Stimulated activated naive B cell treated with anti-CD40 and anti-IgM and Interleukin-4, amounts not matched to agents 10 μg/mL and 1 μg/mL and 100 μg/mL, for 72 hours (primary cell): ENCODE measurements at regions not wholly inside any gene's neighbourhood (a gene's known extent, or its start where the extent isn't known, plus 50 kb on each side); places are given as distances from the start of the nearest gene placed in this dataset.

Experiments used
- ATAC-seq, 2 donors: fragments of 150-1000 bp; cut with Tn5 transposase; replicated peaks; 2 replicates each; pipeline ENCODE4 v1.10.0; 2021; ENCODE audit warnings: moderate library complexity in 1 of 2
- DNase-seq: peaks from one replicate; pipeline ENCODE4 v3.0.0; 2021
- H3K27ac Mint-ChIP-seq: one replicate; pipeline ENCODE4 v1.8.0; 2022; ENCODE audit warnings: mild to moderate bottlenecking, mixed read lengths
- H3K27me3 Mint-ChIP-seq, 2 donors: one replicate each; pipeline ENCODE4 v1.8.0; 2022; ENCODE audit warnings: mixed read lengths in 2 of 2
- H3K36me3 Mint-ChIP-seq, 2 donors: one replicate each; pipeline ENCODE4 v1.8.0; 2022; ENCODE audit warnings: mixed read lengths in 2 of 2, mild to moderate bottlenecking in 1 of 2
- H3K4me1 Mint-ChIP-seq, 2 donors: one replicate each; pipeline ENCODE4 v1.8.0; 2022; ENCODE audit warnings: mixed read lengths in 2 of 2, mild to moderate bottlenecking in 1 of 2
- H3K4me3 Mint-ChIP-seq, 2 donors: one replicate each; pipeline ENCODE4 v1.8.0; 2022; ENCODE audit warnings: mild to moderate bottlenecking in 2 of 2, mixed read lengths in 2 of 2, moderate library complexity in 1 of 2
- H3K9me3 Mint-ChIP-seq, 2 donors: one replicate each; pipeline ENCODE4 v1.8.0; 2022; ENCODE audit warnings: mixed read lengths in 2 of 2, mild to moderate bottlenecking in 1 of 2

DNA sequence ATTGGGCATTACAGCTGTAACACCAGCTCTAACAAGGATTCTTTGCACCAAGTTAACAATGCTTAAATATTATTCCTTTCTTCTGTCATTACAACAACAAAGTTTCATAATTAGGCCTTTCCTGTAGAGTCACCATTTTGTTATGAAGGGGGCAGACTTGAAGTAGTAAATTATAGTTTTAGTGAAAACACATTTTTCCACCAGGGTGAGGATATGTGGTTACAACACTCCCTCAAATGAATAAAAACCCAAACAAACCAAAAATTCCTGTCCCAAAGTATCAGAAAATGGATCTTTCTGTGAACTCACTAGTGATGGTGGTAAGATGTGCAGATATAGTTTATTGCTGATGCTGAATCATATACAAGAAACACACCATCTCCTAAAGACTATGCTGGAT, 250.5 kb upstream of the TUT7 start:
- peaks cover 0 to 3% of the 10 kb centered on the region in 2 donors for H3K27me3 Mint-ChIP-seq
- H3K36me3 Mint-ChIP-seq = no peaks in the 10 kb centered on the region
- H3K27ac Mint-ChIP-seq = no peak overlapping the region
- H3K4me3 Mint-ChIP-seq = no peak overlapping the region
- H3K4me1 Mint-ChIP-seq = no peaks in the 10 kb centered on the region
- no peaks in the 10 kb centered on the region for H3K9me3 Mint-ChIP-seq
- ATAC-seq = no peak
- no peak for DNase-seq

DNA sequence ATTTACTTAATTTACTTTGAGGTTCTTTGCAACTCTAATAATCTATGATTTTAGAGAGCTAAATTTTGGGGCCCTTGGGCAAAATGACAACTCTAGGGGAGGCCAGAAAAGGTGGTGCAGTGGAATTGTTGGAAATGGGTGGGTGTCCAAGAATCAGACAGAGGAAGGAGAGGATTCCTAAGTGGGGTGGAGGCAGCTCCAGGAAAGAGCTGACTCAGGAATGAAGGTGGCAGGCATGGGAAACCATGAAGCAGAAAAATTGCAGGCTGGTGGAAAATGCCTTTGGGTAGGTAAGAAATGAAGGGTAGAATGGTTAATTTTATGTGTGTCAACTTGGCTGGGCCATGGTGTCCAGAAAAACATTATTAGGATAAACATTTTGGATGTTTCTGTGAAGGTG, 248.5 kb upstream of the TUT7 start:
- Mint-ChIP-seq H3K9me3 (no peaks in the 10 kb centered on the region), H3K4me1 (no peaks in the 10 kb centered on the region), H3K27ac (no peak overlapping the region), H3K36me3 (no peaks in the 10 kb centered on the region), H3K27me3 (peaks cover 0 to 4% of the 10 kb centered on the region in 2 donors), H3K4me3 (no peak overlapping the region)
- ATAC-seq (no peak), DNase-seq (no peak)

GRCh38 chr9:86601697-86602096, 247.5 kb upstream of the TUT7 start:
- no peaks in the 10 kb centered on the region for H3K36me3 Mint-ChIP-seq
- no peak for DNase-seq
- no peak overlapping the region for H3K4me3 Mint-ChIP-seq
- peaks cover 0 to 4% of the 10 kb centered on the region in 2 donors for H3K27me3 Mint-ChIP-seq
- no peaks in the 10 kb centered on the region for H3K9me3 Mint-ChIP-seq
- no peak for ATAC-seq
- no peak overlapping the region for H3K27ac Mint-ChIP-seq
- H3K4me1 Mint-ChIP-seq = no peaks in the 10 kb centered on the region

GRCh38 chr9:86600977-86601376, 246.8 kb upstream of the TUT7 start:
- no peak for ATAC-seq
- no peak for DNase-seq
- Mint-ChIP-seq H3K4me1 (no peaks in the 10 kb centered on the region), H3K9me3 (no peaks in the 10 kb centered on the region), H3K4me3 (no peak overlapping the region), H3K27me3 (peaks cover 0 to 4% of the 10 kb centered on the region in 2 donors), H3K36me3 (no peaks in the 10 kb centered on the region), H3K27ac (no peak overlapping the region)

GRCh38 chr9:86600291-86600690, 246.1 kb upstream of the TUT7 start:
- H3K9me3 Mint-ChIP-seq = no peaks in the 10 kb centered on the region

DNA sequence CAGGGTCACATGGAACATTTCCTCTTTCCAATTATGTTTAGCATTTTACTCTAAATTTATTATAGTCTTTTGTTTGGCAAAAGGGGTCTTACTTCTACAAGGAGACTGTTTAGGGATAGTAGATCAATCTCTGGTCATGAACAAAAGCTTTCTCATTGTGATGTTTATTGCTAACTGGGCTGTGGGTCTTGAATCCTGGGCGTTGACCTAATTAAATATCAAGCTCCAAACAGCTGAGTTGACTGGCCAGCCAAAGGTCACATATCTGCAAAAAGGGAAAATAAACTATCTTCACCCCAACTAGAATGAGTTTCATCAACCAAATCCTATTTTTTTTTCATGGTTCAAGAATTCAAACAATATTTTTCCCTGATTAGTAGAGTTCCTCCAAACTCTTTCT, 245.4 kb upstream of the TUT7 start:
- H3K36me3 Mint-ChIP-seq = no peaks in the 10 kb centered on the region
- no peak for DNase-seq
- no peak overlapping the region for H3K27ac Mint-ChIP-seq
- peaks cover 0 to 4% of the 10 kb centered on the region in 2 donors for H3K27me3 Mint-ChIP-seq
- H3K4me1 Mint-ChIP-seq = no peaks in the 10 kb centered on the region
- H3K9me3 Mint-ChIP-seq = no peaks in the 10 kb centered on the region
- H3K4me3 Mint-ChIP-seq = no peak overlapping the region
- no peak for ATAC-seq

More at GRCh38 chr9:86600291-86600690, 246.1 kb upstream of the TUT7 start:
- no peak overlapping the region for H3K4me3 Mint-ChIP-seq
- DNase-seq (no peak), ATAC-seq (no peak)
- H3K36me3 Mint-ChIP-seq = no peaks in the 10 kb centered on the region
- no peaks in the 10 kb centered on the region for H3K4me1 Mint-ChIP-seq
- no peak overlapping the region for H3K27ac Mint-ChIP-seq
- peaks cover 0 to 4% of the 10 kb centered on the region in 2 donors for H3K27me3 Mint-ChIP-seq

DNA sequence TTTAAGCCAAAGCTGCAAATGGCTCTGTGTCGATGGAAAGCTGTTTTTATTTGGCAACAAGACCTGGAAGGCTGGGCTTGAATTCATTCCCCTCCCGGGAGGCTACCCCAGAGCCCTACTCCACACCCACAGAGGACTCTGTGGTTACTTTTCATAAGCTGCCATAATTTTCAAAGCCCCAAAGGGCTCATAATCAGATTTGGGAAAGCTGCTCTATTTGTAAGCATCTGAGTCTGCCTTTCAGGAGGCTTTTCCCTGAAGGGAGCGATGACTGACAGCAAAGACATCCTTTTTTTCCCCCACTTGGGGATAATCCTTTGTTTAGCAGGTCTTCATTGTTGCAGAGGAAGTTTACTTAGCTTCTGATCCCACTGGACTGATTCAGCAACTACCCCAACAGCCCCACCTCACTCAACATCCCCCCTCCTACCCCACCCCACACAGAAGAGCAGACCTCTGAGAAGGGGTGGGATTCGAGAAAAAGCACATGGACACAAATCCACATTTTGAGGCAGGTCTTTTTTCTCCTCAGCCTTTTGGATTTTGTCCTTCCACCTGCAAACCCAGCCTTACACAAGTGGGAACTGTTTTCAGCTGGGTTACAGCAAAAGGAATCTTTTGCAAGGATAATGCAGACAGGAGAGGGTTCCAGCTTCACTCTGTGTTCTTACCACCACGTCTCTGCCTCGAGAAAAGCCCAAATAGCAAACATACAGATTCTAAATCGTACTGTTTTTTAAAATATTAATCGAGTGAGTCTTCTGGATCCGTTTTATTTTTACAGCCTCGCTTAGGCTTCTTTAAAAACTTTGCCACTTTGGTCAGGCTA, 244.4 kb upstream of the TUT7 start:
- no peaks in the 10 kb centered on the region for H3K9me3 Mint-ChIP-seq
- no peaks in the 10 kb centered on the region for H3K4me1 Mint-ChIP-seq
- no peak overlapping the region for H3K4me3 Mint-ChIP-seq
- DNase-seq (no peak), ATAC-seq (no peak)
- peaks cover 0 to 4% of the 10 kb centered on the region in 2 donors for H3K27me3 Mint-ChIP-seq
- no peaks in the 10 kb centered on the region for H3K36me3 Mint-ChIP-seq
- no peak overlapping the region for H3K27ac Mint-ChIP-seq

DNA sequence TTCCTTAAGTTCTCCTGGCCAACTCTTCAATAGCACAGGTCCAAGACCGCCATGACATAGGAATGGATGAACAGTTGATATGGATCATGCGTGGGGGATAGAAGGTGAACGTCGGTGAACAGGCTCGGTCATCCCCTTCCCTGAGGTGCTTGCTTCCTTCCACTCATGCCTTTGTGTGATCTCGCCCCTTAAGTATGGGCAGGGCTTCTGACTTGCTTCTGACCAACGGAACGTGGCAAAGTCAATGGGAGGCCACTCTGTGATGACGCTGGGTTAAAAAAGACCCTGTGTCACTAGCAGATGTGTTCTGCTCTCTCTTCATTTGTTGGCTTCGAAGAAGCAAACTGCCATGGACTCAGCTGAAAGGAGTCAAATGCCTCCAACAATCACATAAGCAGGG, 240.5 kb upstream of the TUT7 start:
- no peak overlapping the region for H3K4me3 Mint-ChIP-seq
- H3K27me3 Mint-ChIP-seq = peaks cover under 1 to 6% of the 10 kb centered on the region in 2 donors
- H3K27ac Mint-ChIP-seq = no peak overlapping the region
- no peaks in the 10 kb centered on the region for H3K4me1 Mint-ChIP-seq
- DNase-seq (no peak), ATAC-seq (no peak)
- no peaks in the 10 kb centered on the region for H3K36me3 Mint-ChIP-seq
- H3K9me3 Mint-ChIP-seq = no peaks in the 10 kb centered on the region

GRCh38 chr9:86591472-86591871, 237.3 kb upstream of the TUT7 start:
- H3K4me1 Mint-ChIP-seq = no peaks in the 10 kb centered on the region
- H3K4me3 Mint-ChIP-seq = no peak overlapping the region
- DNase-seq (no peak), ATAC-seq (no peak)
- H3K27me3 Mint-ChIP-seq = peaks cover 0 to 10% of the 10 kb centered on the region in 2 donors
- H3K27ac Mint-ChIP-seq = no peak overlapping the region
- H3K9me3 Mint-ChIP-seq = peaks cover 0 to 3% of the 10 kb centered on the region in 2 donors
- no peaks in the 10 kb centered on the region for H3K36me3 Mint-ChIP-seq

DNA sequence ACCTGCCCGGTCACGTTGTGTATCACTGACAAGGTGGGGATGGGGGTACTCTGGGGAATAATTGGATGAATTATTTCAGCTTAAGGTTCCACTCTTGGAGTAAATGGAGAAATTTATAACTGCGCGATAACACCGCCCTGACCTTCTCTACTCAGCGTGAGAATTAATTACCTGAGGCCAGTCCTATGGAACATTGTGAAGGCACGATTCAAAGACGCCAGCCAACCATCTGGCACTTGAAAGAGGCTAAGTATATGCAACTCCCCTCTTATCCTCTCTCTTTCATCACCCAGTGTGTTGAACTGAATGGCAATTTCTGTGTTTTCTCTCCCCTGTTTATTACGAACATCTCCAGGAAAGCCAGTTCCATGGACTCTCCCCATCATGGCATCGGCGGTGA, 235.5 kb upstream of the TUT7 start:
- Mint-ChIP-seq H3K9me3 (peaks cover 0 to 4% of the 10 kb centered on the region in 2 donors), H3K36me3 (no peaks in the 10 kb centered on the region), H3K4me3 (no peak overlapping the region), H3K27ac (no peak overlapping the region), H3K4me1 (no peaks in the 10 kb centered on the region), H3K27me3 (peaks cover 0 to 12% of the 10 kb centered on the region in 2 donors)
- no peak for DNase-seq
- no peak for ATAC-seq

DNA sequence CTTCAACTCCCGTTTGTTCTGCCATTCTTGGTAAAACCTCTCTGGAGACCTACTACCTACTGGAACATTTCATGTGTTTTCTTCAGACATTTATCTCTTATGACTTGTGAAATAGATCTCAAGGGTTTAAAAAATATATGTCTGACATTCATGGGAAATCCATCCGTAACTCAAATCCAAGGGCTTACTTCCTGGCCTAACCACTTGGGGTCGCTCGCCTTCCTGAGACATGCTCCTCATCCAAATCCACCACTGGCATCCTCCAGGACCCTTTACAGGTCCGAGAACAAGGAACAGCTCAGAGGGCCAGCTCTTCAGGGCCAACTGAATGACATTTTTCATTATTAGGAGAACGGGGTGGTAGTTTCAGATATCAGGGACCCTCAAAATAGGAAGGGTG, 235.1 kb upstream of the TUT7 start:
- Mint-ChIP-seq H3K27me3 (peaks cover 0 to 12% of the 10 kb centered on the region in 2 donors), H3K4me3 (no peak overlapping the region), H3K4me1 (no peaks in the 10 kb centered on the region), H3K27ac (no peak overlapping the region), H3K36me3 (no peaks in the 10 kb centered on the region), H3K9me3 (peaks cover 0 to 4% of the 10 kb centered on the region in 2 donors)
- ATAC-seq = no peak
- no peak for DNase-seq

DNA sequence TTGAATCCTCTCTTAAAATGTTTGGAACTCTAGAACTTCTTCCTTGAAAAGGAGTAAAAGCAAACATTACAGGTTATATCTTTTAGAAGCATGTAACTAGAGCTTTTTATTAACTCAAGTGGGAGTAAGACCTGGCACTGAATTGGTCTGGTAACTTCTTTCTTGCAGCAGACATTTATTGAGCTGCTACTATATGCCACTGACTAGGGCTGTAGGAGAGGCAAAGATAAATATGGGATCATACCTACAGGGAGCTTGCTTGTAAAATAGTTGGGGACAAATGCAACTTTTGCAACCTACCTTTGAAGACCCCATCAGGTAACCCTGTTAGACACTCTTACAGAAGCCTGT, 231.9 kb upstream of the TUT7 start:
- Mint-ChIP-seq H3K4me3 (no peak overlapping the region), H3K36me3 (no peaks in the 10 kb centered on the region), H3K9me3 (peaks cover 0 to 4% of the 10 kb centered on the region in 2 donors), H3K27me3 (peaks cover 3 to 6% of the 10 kb centered on the region in 2 donors), H3K4me1 (no peaks in the 10 kb centered on the region), H3K27ac (no peak overlapping the region)
- no peak for DNase-seq
- ATAC-seq = no peak

GRCh38 chr9:86585422-86586143, 231.4 kb upstream of the TUT7 start:
- Mint-ChIP-seq H3K27ac (no peak overlapping the region), H3K4me3 (peak overlapping the region in 1 of 2 donors; percentile 5), H3K4me1 (no peaks in the 10 kb centered on the region), H3K36me3 (no peaks in the 10 kb centered on the region), H3K9me3 (peaks cover 0 to 4% of the 10 kb centered on the region in 2 donors), H3K27me3 (peaks cover 3 to 6% of the 10 kb centered on the region in 2 donors)
- ATAC-seq (no peak), DNase-seq (no peak)

DNA sequence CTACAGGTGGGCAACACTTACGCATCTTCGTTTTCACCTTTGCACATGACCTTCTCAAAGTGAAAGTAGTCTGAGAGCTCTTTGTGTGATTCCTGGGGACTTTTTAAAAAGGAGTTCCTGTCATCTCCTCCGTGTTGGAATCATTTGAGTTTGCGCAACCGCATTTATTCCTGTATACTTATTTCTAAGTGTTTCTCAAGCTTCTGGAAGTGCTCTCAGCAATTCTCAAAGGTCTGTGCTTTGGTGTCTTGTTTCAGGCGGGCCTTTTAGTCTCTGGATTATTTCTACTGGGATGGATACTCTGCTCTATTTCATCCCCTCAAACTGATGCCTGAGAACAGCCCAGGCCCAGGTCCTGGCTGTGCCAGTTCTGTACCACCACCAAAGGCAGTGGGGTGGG, 226.5 kb upstream of the TUT7 start:
- no peak for ATAC-seq
- no peak for DNase-seq
- H3K4me1 Mint-ChIP-seq = no peaks in the 10 kb centered on the region
- no peak overlapping the region for H3K27ac Mint-ChIP-seq
- no peaks in the 10 kb centered on the region for H3K9me3 Mint-ChIP-seq
- no peaks in the 10 kb centered on the region for H3K36me3 Mint-ChIP-seq
- H3K27me3 Mint-ChIP-seq = peaks cover 0 to 3% of the 10 kb centered on the region in 2 donors
- no peak overlapping the region for H3K4me3 Mint-ChIP-seq

GRCh38 chr9:86578722-86579121, 224.5 kb upstream of the TUT7 start:
- Mint-ChIP-seq H3K27me3 (peaks cover 0 to 3% of the 10 kb centered on the region in 2 donors), H3K4me1 (no peaks in the 10 kb centered on the region), H3K36me3 (no peaks in the 10 kb centered on the region), H3K27ac (no peak overlapping the region), H3K4me3 (no peak overlapping the region), H3K9me3 (peaks cover 2 to 4% of the 10 kb centered on the region in 2 donors)
- no peak for DNase-seq
- ATAC-seq = no peak
